Gastroesophageal sphincter (tissue), 4 donors: ENCODE measurements at regions not wholly inside any gene's neighbourhood (a gene's known extent, or its start where the extent isn't known, plus 50 kb on each side); places are given as distances from the start of the nearest gene placed in this dataset.
A peak's percentile ranks its signal among the peaks of the same experiment; 100 is the strongest.

Experiments
- ATAC-seq: fragments of 150-250 bp; one replicate; pipeline ENCODE4 v1.9.1; 2016; ENCODE audit warnings: mild to moderate bottlenecking, moderate library complexity
- H3K27ac ChIP-seq, 4 donors: fragments of 200-600 bp; sonication (generic) in 3 of 4; 1 replicate in 3 of 4; 2 replicates in 1 of 4; pipeline ENCODE4 v1.5.1; 2016 to 2019
- H3K27me3 ChIP-seq: fragments of 200-600 bp; sonication (generic); one replicate; pipeline ENCODE4 v1.5.1; 2019
- H3K36me3 ChIP-seq, 2 donors: fragments of 200-600 bp; sonication (generic); one replicate each; pipeline ENCODE4 v1.5.1; 2019; ENCODE audit warnings: control low read depth in 1 of 2
- H3K4me1 ChIP-seq, 3 donors: fragments of 200-600 bp; sonication (generic); 1 replicate in 2 of 3; 2 replicates in 1 of 3; pipeline ENCODE4 v1.5.1; 2016 to 2019; ENCODE audit warnings: control low read depth in 2 of 3
- H3K4me3 ChIP-seq, 2 donors: fragments of 200-600 bp; sonication (generic); one replicate each; pipeline ENCODE4 v1.5.1; 2019; ENCODE audit warnings: mild to moderate bottlenecking in 1 of 2, moderate library complexity in 1 of 2
- H3K9me3 ChIP-seq, 3 donors: fragments of 200-600 bp; sonication (generic); one replicate each; pipeline ENCODE4 v1.5.1; 2017 to 2019; ENCODE audit warnings: control low read depth in 2 of 3
- EP300 ChIP-seq: sonication (generic); formaldehyde crosslinking; IDR thresholded peaks from one replicate; pipeline ENCODE4 v1.6.1; 2017; ENCODE audit warnings: antibody characterized with exemption, mild to moderate bottlenecking
- POLR2A ChIP-seq, 2 donors: fragments of 450-650 bp; IDR thresholded peaks; one replicate each; pipeline ENCODE4 v1.6.1; 2017; ENCODE audit warnings: antibody characterized with exemption in 2 of 2, mild to moderate bottlenecking in 2 of 2, moderate library complexity in 1 of 2
- POLR2AphosphoS5 ChIP-seq: sonication (generic); formaldehyde crosslinking; IDR thresholded peaks from one replicate; pipeline ENCODE4 v1.6.1; 2017; ENCODE audit warnings: antibody characterized with exemption
- WGBS, 2 donors: methylation state at CpG; one replicate each; pipeline ENCODE4 v1.1.5; 2018; ENCODE audit warnings: low coverage in 1 of 2; 5-methylcytosine and 5-hydroxymethylcytosine counted together
- TF ChIP-seq, protein P1 (sequence below), 4 experiments: fragments of 200-600 bp in 2 of 4; fragments of 450-650 bp in 2 of 4; sonication (generic) in 1 of 4; IDR thresholded peaks; one replicate each; pipeline ENCODE4 v1.5.1; 2017 to 2019; ENCODE audit warnings: antibody characterized with exemption in 4 of 4, mild to moderate bottlenecking in 2 of 4, moderate library complexity in 2 of 4

DNA sequence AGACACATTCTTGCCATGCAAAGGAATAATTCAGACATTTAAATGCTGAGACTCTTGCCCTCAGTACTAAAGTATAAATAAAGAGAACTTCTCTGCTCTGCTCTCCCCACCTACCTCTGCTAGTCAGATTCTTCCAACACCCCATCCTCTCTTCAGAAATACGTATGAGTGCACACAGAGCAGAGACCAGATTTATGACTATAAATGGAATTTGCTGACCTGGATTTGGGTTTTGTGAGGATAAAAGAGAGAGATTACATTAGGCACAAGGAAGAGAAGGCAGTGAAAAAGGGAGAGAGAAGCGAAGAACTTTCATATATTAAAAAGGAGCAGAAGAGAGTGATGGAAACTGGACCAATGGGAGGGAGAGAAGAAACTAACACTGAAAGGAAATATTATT is 87.6 kb upstream of the EXOC1L start:
- ATAC-seq, result no peak
- 44 to 75% methylated on average over 1 to 2 of the region's 2 CpGs for WGBS, 2 donors
- H3K4me1 ChIP-seq, result no peaks in the 10 kb centered on the region

DNA sequence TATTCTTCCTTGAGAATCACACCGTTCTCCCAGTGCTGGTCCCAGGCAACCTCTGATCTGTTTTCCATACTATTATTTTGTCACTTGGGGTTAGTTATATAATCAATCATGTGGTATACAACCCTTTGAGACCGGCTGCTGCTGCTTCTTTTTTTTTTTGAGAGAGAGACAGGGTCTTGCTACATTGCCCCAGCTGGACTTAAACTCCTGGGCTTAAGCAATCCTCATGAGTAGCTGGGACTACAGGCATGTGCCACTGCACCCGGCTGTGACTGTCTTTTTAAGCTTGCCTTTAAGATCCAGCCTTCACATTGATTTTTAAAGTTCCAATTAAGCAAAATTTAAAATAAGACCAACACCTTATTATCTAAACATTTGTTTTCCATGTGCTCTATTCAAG is 86.7 kb upstream of the EXOC1L start:
- H3K9me3 ChIP-seq, result no peaks in the 10 kb centered on the region
- no peaks in the 10 kb centered on the region for H3K36me3 ChIP-seq
- TF ChIP-seq POLR2AphosphoS5 (no peak), POLR2A (IDR thresholded peaks at IDR 0.05) (no peak), EP300 (no peak)
- TF ChIP-seq, protein P1, sequence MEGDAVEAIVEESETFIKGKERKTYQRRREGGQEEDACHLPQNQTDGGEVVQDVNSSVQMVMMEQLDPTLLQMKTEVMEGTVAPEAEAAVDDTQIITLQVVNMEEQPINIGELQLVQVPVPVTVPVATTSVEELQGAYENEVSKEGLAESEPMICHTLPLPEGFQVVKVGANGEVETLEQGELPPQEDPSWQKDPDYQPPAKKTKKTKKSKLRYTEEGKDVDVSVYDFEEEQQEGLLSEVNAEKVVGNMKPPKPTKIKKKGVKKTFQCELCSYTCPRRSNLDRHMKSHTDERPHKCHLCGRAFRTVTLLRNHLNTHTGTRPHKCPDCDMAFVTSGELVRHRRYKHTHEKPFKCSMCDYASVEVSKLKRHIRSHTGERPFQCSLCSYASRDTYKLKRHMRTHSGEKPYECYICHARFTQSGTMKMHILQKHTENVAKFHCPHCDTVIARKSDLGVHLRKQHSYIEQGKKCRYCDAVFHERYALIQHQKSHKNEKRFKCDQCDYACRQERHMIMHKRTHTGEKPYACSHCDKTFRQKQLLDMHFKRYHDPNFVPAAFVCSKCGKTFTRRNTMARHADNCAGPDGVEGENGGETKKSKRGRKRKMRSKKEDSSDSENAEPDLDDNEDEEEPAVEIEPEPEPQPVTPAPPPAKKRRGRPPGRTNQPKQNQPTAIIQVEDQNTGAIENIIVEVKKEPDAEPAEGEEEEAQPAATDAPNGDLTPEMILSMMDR (IDR thresholded peaks at IDR 0.05), result no peak
- no peak overlapping the region for H3K27ac ChIP-seq
- peaks cover 5% of the 10 kb centered on the region for H3K27me3 ChIP-seq
- 36 to 42% methylated on average over 3 of the region's 3 CpGs for WGBS, 2 donors
- no peak for ATAC-seq
- no peaks in the 10 kb centered on the region for H3K4me1 ChIP-seq
- no peak overlapping the region for H3K4me3 ChIP-seq

More for the DNA sequence above, 87.6 kb upstream of the EXOC1L start:
- H3K27me3 ChIP-seq, result peaks cover 5% of the 10 kb centered on the region
- H3K27ac ChIP-seq, result no peak overlapping the region
- TF ChIP-seq POLR2A (IDR thresholded peaks at IDR 0.05), result no peak
- TF ChIP-seq EP300, result no peak
- TF ChIP-seq POLR2AphosphoS5, result no peak
- TF ChIP-seq, protein P1 (IDR thresholded peaks at IDR 0.05), result no peak
- H3K4me3 ChIP-seq, result no peak overlapping the region
- H3K36me3 ChIP-seq, result no peaks in the 10 kb centered on the region
- H3K9me3 ChIP-seq, result no peaks in the 10 kb centered on the region

- 23 to 25% methylated on average over 2 of the region's 2 CpGs for WGBS, 2 donors
- no peak for ATAC-seq
- TF ChIP-seq, protein P1 (IDR thresholded peaks at IDR 0.05), result no peak
- no peak for TF ChIP-seq POLR2AphosphoS5
- no peak for TF ChIP-seq EP300
- no peak for TF ChIP-seq POLR2A (IDR thresholded peaks at IDR 0.05)
Measured at GRCh38 chr4:55733932-55734331, 85.7 kb upstream of the EXOC1L start.

GRCh38 chr4:55736605-55737183 is 82.9 kb upstream of the EXOC1L start:
- no peaks in the 10 kb centered on the region for H3K9me3 ChIP-seq
- H3K4me3 ChIP-seq, result no peak overlapping the region
- no peak overlapping the region for H3K27ac ChIP-seq
- TF ChIP-seq POLR2A (IDR thresholded peaks at IDR 0.05) (no peak), EP300 (no peak), POLR2AphosphoS5 (no peak)
- TF ChIP-seq, protein P1 (IDR thresholded peaks at IDR 0.05), result peak in 1 of 4 experiments; percentile 11
- no peaks in the 10 kb centered on the region for H3K4me1 ChIP-seq
- H3K27me3 ChIP-seq, result no peaks in the 10 kb centered on the region
- no peaks in the 10 kb centered on the region for H3K36me3 ChIP-seq
- WGBS, 2 donors, result 23 to 28% methylated on average over 3 of the region's 3 CpGs
- no peak for ATAC-seq

More at GRCh38 chr4:55733932-55734331, 85.7 kb upstream of the EXOC1L start:
- Histone ChIP-seq H3K9me3 (no peaks in the 10 kb centered on the region), H3K27ac (no peak overlapping the region), H3K27me3 (peaks cover 5% of the 10 kb centered on the region), H3K36me3 (no peaks in the 10 kb centered on the region), H3K4me1 (no peaks in the 10 kb centered on the region), H3K4me3 (no peak overlapping the region)

DNA sequence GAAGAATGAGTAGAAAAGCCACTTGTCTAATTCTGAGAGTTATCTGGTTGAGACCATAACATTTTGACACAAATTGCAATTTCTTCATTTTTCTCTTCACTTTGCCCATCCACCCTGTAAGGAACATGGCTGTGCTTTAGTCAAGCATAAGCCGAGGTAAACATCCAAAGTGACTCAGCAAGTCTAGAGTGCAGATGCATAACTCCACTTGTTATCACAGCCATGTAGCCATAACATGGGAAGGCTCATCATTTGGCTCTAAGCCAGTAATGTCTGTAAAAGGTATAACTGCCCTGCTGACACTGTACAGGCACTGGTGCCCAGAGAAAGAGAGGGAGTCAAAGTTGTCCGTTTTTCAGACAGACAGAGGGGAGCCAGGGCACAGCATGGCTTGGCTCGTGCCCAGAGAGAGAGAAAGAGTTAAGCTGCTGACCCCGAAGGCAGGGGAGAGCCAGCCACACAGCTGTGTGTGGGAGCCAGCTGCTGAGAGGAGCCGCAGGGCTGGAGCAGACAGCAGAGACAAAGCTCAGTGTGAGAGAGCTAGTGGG is 76.9 kb upstream of the EXOC1L start:
- Histone ChIP-seq H3K36me3 (no peaks in the 10 kb centered on the region), H3K27me3 (peaks cover 8% of the 10 kb centered on the region), H3K9me3 (no peaks in the 10 kb centered on the region), H3K4me3 (no peak overlapping the region), H3K27ac (no peak overlapping the region), H3K4me1 (no peaks in the 10 kb centered on the region)
- WGBS, 2 donors, result 12 to 60% methylated on average over 1 to 5 of the region's 5 CpGs
- TF ChIP-seq, protein P1 (IDR thresholded peaks at IDR 0.05), result no peak
- TF ChIP-seq EP300 (no peak), POLR2AphosphoS5 (no peak), POLR2A (IDR thresholded peaks at IDR 0.05) (no peak)
- ATAC-seq, result no peak
